SK-N-SH (cell line): ENCODE measurements at regions not wholly inside any gene's neighbourhood (a gene's known extent, or its start where the extent isn't known, plus 50 kb on each side); places are given as distances from the start of the nearest gene placed in this dataset.

Experiments
- CTCF ChIA-PET: fragments of 300-600, 350-600 bp; formaldehyde crosslinking; extraction: SDS; loops from one replicate; lab custom pipeline; 2021; lab: Yijun Ruan, JAX
- POLR2A ChIA-PET: fragments of 350-600 bp; sonication (Branson Sonifier 250); formaldehyde crosslinking; extraction: SDS; loops from one replicate; lab custom pipeline; 2020; ENCODE audit warnings: antibody characterized with exemption, inconsistent platforms; lab: Yijun Ruan, JAX
- DNase-seq: peaks from one replicate; pipeline ENCODE4 v3.0.0; 2012
- H2AFZ ChIP-seq: fragments of 200-600 bp; sonication (generic); 2 replicates; pipeline ENCODE4 v1.8.1; 2016; ENCODE audit warnings: antibody characterized with exemption, mild to moderate bottlenecking, low read depth
- H3F3A ChIP-seq: fragments of 200-600 bp; sonication (generic); replicated peaks from 2 replicates; pipeline ENCODE3; 2016; ENCODE audit warnings: antibody characterized with exemption, mild to moderate bottlenecking; ENCODE audit not compliant: insufficient read depth
- H3K27ac ChIP-seq, 2 experiments: fragments of 200-500 bp in 1 of 2; fragments of 200-600 bp in 1 of 2; sonication (Bioruptor generic) in 1 of 2; sonication (generic), shearing (Covaris generic) in 1 of 2; 2 replicates each; pipeline versions ENCODE4 v1.5.1 to v1.6.1; 2014 to 2016; ENCODE audit warnings: low read depth in 2 of 2, inconsistent platforms in 1 of 2, low read length in 1 of 2, mild to moderate bottlenecking in 1 of 2, mixed read lengths in 1 of 2
- H3K27me3 ChIP-seq: fragments of 200-600 bp; sonication (generic), shearing (Covaris generic); 2 replicates; pipeline ENCODE4 v1.6.1; 2016; ENCODE audit warnings: mixed run types; ENCODE audit not compliant: insufficient read depth
- H3K36me3 ChIP-seq, 2 experiments: fragments of 200-500 bp in 1 of 2; fragments of 200-600 bp in 1 of 2; sonication (Bioruptor generic) in 1 of 2; sonication (generic) in 1 of 2; replicated peaks in 1 of 2; 2 replicates each; pipeline versions ENCODE3 to v1.5.1; 2014 to 2016; ENCODE audit warnings: low read length in 1 of 2, mild to moderate bottlenecking in 1 of 2; ENCODE audit not compliant: insufficient read depth in 2 of 2, control insufficient read depth in 1 of 2
- H3K4me1 ChIP-seq, 2 experiments: fragments of 200-500 bp in 1 of 2; fragments of 200-600 bp in 1 of 2; sonication (Bioruptor generic) in 1 of 2; sonication (generic), shearing (Covaris generic) in 1 of 2; 2 replicates each; pipeline versions ENCODE4 v1.5.1 to v1.6.1; 2014 to 2016; ENCODE audit warnings: low read depth in 1 of 2, low read length in 1 of 2, mixed run types in 1 of 2; ENCODE audit not compliant: insufficient read depth in 2 of 2, control insufficient read depth in 1 of 2
- H3K4me2 ChIP-seq: fragments of 200-600 bp; sonication (generic), shearing (Covaris generic); 2 replicates; pipeline ENCODE4 v1.6.1; 2017; ENCODE audit warnings: mixed run types
- H3K4me3 ChIP-seq, 2 experiments: fragments of 200-500 bp in 1 of 2; fragments of 200-600 bp in 1 of 2; sonication (Bioruptor generic) in 1 of 2; sonication (generic), shearing (Covaris generic) in 1 of 2; 2 replicates each; pipeline versions ENCODE4 v1.5.1 to v1.8.1; 2014 to 2016; ENCODE audit warnings: low read depth in 2 of 2, inconsistent platforms in 1 of 2, low read length in 1 of 2, mild to moderate bottlenecking in 1 of 2, mixed read lengths in 1 of 2, moderate library complexity in 1 of 2
- H3K79me2 ChIP-seq: fragments of 200-600 bp; sonication (generic); 2 replicates; pipeline ENCODE4 v1.8.1; 2017; ENCODE audit warnings: mild to moderate bottlenecking; ENCODE audit not compliant: insufficient read depth
- H3K9ac ChIP-seq: fragments of 200-600 bp; sonication (generic); 2 replicates; pipeline ENCODE4 v1.6.1; 2017; ENCODE audit warnings: mixed run types
- H3K9me2 ChIP-seq: fragments of 200-600 bp; sonication (generic); 2 replicates; pipeline ENCODE4 v1.6.1; 2017; ENCODE audit warnings: mixed run types
- H3K9me3 ChIP-seq: fragments of 200-600 bp; sonication (generic); 2 replicates; pipeline ENCODE4 v1.6.1; 2017; ENCODE audit warnings: mixed run types, mild to moderate bottlenecking, moderate library complexity
- H4K20me1 ChIP-seq: fragments of 200-600 bp; sonication (generic); 2 replicates; pipeline ENCODE4 v1.6.1; 2017; ENCODE audit warnings: mild to moderate bottlenecking, mixed run types; ENCODE audit not compliant: insufficient read depth
- CTCF ChIP-seq: fragments of 200-600 bp; sonication (generic); IDR thresholded peaks from 2 replicates; pipeline ENCODE4 v1.6.1; 2017; ENCODE audit warnings: antibody characterized with exemption, mild to moderate bottlenecking, moderate library complexity
- FOXJ3 ChIP-seq: sonication (generic); formaldehyde crosslinking; IDR thresholded peaks from 2 replicates; pipeline ENCODE4 v1.5.1; 2020; ENCODE audit warnings: mild to moderate bottlenecking, missing genetic modification reagents
- GABPA ChIP-seq: IDR thresholded peaks from 2 replicates; pipeline ENCODE4 v1.4.0; 2012; ENCODE audit warnings: low read depth, mild to moderate bottlenecking
- JUND ChIP-seq: IDR thresholded peaks from 2 replicates; pipeline ENCODE4 v1.4.0; 2012
- MXI1 ChIP-seq: IDR thresholded peaks from 2 replicates; pipeline ENCODE4 v1.6.1; 2012; ENCODE audit warnings: mild to moderate bottlenecking, low read depth, low read length, improper control_type of control experiment
- NFIC ChIP-seq: IDR thresholded peaks from 2 replicates; pipeline ENCODE4 v1.4.0; 2012; ENCODE audit warnings: borderline replicate concordance
- NRF1 ChIP-seq: IDR thresholded peaks from 2 replicates; pipeline ENCODE4 v1.6.1; 2012; ENCODE audit warnings: low read depth, mild to moderate bottlenecking, low read length
- POLR2AphosphoS5 ChIP-seq: IDR thresholded peaks from 2 replicates; pipeline ENCODE4 v1.6.1; 2012; ENCODE audit warnings: low read depth, low read length
- RAD21 ChIP-seq: IDR thresholded peaks from 2 replicates; pipeline ENCODE4 v1.6.1; 2012; ENCODE audit warnings: mild to moderate bottlenecking, low read length
- SIN3A ChIP-seq: IDR thresholded peaks from 2 replicates; pipeline ENCODE4 v1.6.1; 2012; ENCODE audit warnings: low read depth, mild to moderate bottlenecking, low read length, moderate library complexity, borderline replicate concordance
- TEAD4 ChIP-seq: IDR thresholded peaks from 2 replicates; pipeline ENCODE4 v1.4.0; 2012; ENCODE audit warnings: mild to moderate bottlenecking, borderline replicate concordance; ENCODE audit not compliant: insufficient read depth
- YY1 ChIP-seq: IDR thresholded peaks from 2 replicates; pipeline ENCODE4 v1.4.0; 2012; ENCODE audit warnings: low read depth, mild to moderate bottlenecking
- ZBTB33 ChIP-seq: IDR thresholded peaks from 2 replicates; pipeline ENCODE4 v1.4.0; 2012; ENCODE audit warnings: low read depth, borderline replicate concordance
- WGBS: methylation state at CpG from one replicate; pipeline ENCODE4 v1.1.6; 2017; ENCODE audit warnings: low lambda C conversion rate; 5-methylcytosine and 5-hydroxymethylcytosine counted together

GRCh38 chr4:160202802-160203201, 1099.9 kb downstream of the RAPGEF2 start:
- H3K9me3 ChIP-seq, result 0 out of 2 replicates have a peak, but pooled peaks cover 8% of the 10 kb centered on the region
- no peaks in the 10 kb centered on the region for H3K79me2 ChIP-seq
- H2AFZ ChIP-seq, result no peak overlapping the region
- no peaks in the 10 kb centered on the region for H3K27me3 ChIP-seq
- 31% methylated on average over 2 of the region's 2 CpGs for WGBS
- H3K27ac ChIP-seq, result no peak overlapping the region
- H3K9me2 ChIP-seq, result no peaks in the 10 kb centered on the region
- H4K20me1 ChIP-seq, result no peaks in the 10 kb centered on the region
- no peak overlapping the region for H3K4me3 ChIP-seq
- no peak overlapping the region for H3K9ac ChIP-seq
- POLR2A ChIA-PET, result no interaction called here
- no peaks in the 10 kb centered on the region for H3F3A ChIP-seq
- H3K4me2 ChIP-seq, result no peak overlapping the region
- DNase-seq, result no peak
- H3K36me3 ChIP-seq, result no peaks in the 10 kb centered on the region
- H3K4me1 ChIP-seq, result no peaks in the 10 kb centered on the region
- TF ChIP-seq GABPA, result no peak
- TF ChIP-seq CTCF, result no peak
- TF ChIP-seq MXI1, result no peak
- TF ChIP-seq SIN3A, result no peak
- TF ChIP-seq NFIC, result no peak
- TF ChIP-seq FOXJ3 (CRISPR knock-in tag), result no peak
- TF ChIP-seq RAD21, result no peak
- TF ChIP-seq JUND, result no peak
- no peak for TF ChIP-seq TEAD4
- TF ChIP-seq YY1, result no peak
- TF ChIP-seq POLR2AphosphoS5, result no peak
- no peak for TF ChIP-seq ZBTB33
- TF ChIP-seq NRF1, result no peak
- CTCF ChIA-PET, result no interaction called here

- CTCF ChIA-PET, result no interaction called here
These were observed 1109.2 kb downstream of the RAPGEF2 start for GRCh38 chr4:160212078-160212477.

More at GRCh38 chr4:160212078-160212477, 1109.2 kb downstream of the RAPGEF2 start:
- no peaks in the 10 kb centered on the region for H3K9me3 ChIP-seq
- H3K27me3 ChIP-seq, result no peaks in the 10 kb centered on the region
- no peaks in the 10 kb centered on the region for H3K36me3 ChIP-seq
- POLR2A ChIA-PET, result no interaction called here
- H4K20me1 ChIP-seq, result no peaks in the 10 kb centered on the region
- no peak for DNase-seq
- no peak overlapping the region for H3K4me2 ChIP-seq
- H3K79me2 ChIP-seq, result no peaks in the 10 kb centered on the region
- no peaks in the 10 kb centered on the region; a peak in 1 of 4 replicates for H3K4me1 ChIP-seq
- WGBS, result 12% methylated on average over 3 of the region's 3 CpGs
- H3K27ac ChIP-seq, result no peak overlapping the region
- no peak for TF ChIP-seq YY1
- no peak for TF ChIP-seq NFIC
- no peak overlapping the region for H3K9ac ChIP-seq
- H3K9me2 ChIP-seq, result no peaks in the 10 kb centered on the region
- no peak overlapping the region for H3K4me3 ChIP-seq
- H3F3A ChIP-seq, result no peaks in the 10 kb centered on the region
- H2AFZ ChIP-seq, result no peak overlapping the region
